Nephron progenitor cell (in vitro differentiated cells): ENCODE measurements at regions not wholly inside any gene's neighbourhood (a gene's known extent, or its start where the extent isn't known, plus 50 kb on each side); places are given as distances from the start of the nearest gene placed in this dataset.
"Not testable (repeated sequence)": the region's sequence is repeated elsewhere in the genome, so short reads cannot be mapped to it uniquely, and the experiment has no call there.

ENCODE experiments used
- DNase-seq: peaks from one replicate; pipeline ENCODE4 v3.0.0; 2021
- H3K27ac Mint-ChIP-seq: 2 replicates; pipeline ENCODE4 v1.8.0; 2021; ENCODE audit warnings: mild to moderate bottlenecking, moderate library complexity, mixed read lengths
- H3K27me3 Mint-ChIP-seq: 2 replicates; pipeline ENCODE4 v1.8.0; 2021; ENCODE audit warnings: mild to moderate bottlenecking, low read depth, mixed read lengths; ENCODE audit not compliant: poor library complexity
- H3K36me3 Mint-ChIP-seq: 2 replicates; pipeline ENCODE4 v1.8.0; 2021; ENCODE audit warnings: low read depth, mixed read lengths
- H3K4me1 Mint-ChIP-seq: 2 replicates; pipeline ENCODE4 v1.8.0; 2021; ENCODE audit warnings: mixed read lengths
- H3K4me3 Mint-ChIP-seq: 2 replicates; pipeline ENCODE4 v1.8.0; 2021; ENCODE audit warnings: mild to moderate bottlenecking, moderate library complexity, mixed read lengths
- H3K9me3 Mint-ChIP-seq: 2 replicates; pipeline ENCODE4 v1.8.0; 2021; ENCODE audit warnings: mild to moderate bottlenecking, moderate library complexity, mixed read lengths
- TF ChIP-seq, protein P1 (sequence below): fragments of 200-600 bp; sonication (generic); IDR thresholded peaks from 2 replicates; pipeline ENCODE4 v1.5.0; 2021; ENCODE audit warnings: antibody characterized with exemption

GRCh38 chr22:49457946-49458707 lies 369.5 kb downstream of the BRD1 start:
- peaks cover 24% of the 10 kb centered on the region for H3K27me3 Mint-ChIP-seq
- H3K9me3 Mint-ChIP-seq = no peaks in the 10 kb centered on the region
- peaks cover 29% of the 10 kb centered on the region for H3K4me1 Mint-ChIP-seq
- H3K4me3 Mint-ChIP-seq = no peak overlapping the region
- no peaks in the 10 kb centered on the region for H3K36me3 Mint-ChIP-seq
- TF ChIP-seq, protein P1, sequence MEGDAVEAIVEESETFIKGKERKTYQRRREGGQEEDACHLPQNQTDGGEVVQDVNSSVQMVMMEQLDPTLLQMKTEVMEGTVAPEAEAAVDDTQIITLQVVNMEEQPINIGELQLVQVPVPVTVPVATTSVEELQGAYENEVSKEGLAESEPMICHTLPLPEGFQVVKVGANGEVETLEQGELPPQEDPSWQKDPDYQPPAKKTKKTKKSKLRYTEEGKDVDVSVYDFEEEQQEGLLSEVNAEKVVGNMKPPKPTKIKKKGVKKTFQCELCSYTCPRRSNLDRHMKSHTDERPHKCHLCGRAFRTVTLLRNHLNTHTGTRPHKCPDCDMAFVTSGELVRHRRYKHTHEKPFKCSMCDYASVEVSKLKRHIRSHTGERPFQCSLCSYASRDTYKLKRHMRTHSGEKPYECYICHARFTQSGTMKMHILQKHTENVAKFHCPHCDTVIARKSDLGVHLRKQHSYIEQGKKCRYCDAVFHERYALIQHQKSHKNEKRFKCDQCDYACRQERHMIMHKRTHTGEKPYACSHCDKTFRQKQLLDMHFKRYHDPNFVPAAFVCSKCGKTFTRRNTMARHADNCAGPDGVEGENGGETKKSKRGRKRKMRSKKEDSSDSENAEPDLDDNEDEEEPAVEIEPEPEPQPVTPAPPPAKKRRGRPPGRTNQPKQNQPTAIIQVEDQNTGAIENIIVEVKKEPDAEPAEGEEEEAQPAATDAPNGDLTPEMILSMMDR = no peak
- H3K27ac Mint-ChIP-seq = no peak overlapping the region
- DNase-seq = no peak

DNA sequence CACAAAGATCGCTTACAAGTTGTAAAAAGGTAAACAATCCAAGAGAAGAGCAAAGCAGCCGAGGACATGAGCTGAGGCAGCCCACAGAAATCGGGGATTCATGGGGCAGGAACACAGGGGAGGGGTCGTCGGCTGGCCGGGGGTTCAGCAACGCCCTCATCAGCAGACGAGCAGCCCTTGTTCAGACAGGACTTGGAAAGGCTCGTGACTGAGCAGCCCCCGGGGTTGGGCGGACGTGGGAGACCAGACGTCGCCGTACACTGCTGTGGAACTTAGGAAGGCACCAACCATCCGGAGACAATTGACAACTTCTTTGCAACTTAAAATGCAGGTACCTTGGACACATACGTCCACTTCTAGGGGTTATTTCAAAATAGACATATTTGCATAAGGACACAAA lies 370.5 kb downstream of the BRD1 start:
- TF ChIP-seq, protein P1 = no peak
- no peaks in the 10 kb centered on the region for H3K36me3 Mint-ChIP-seq
- no peak for DNase-seq
- peaks cover 20% of the 10 kb centered on the region for H3K4me1 Mint-ChIP-seq
- H3K27me3 Mint-ChIP-seq = peaks cover 24% of the 10 kb centered on the region
- H3K9me3 Mint-ChIP-seq = no peaks in the 10 kb centered on the region
- H3K27ac Mint-ChIP-seq = no peak overlapping the region
- no peak overlapping the region for H3K4me3 Mint-ChIP-seq

- Mint-ChIP-seq H3K4me1 (peaks cover 12% of the 10 kb centered on the region), H3K9me3 (no peaks in the 10 kb centered on the region), H3K4me3 (no peak overlapping the region), H3K27me3 (peaks cover 24% of the 10 kb centered on the region), H3K27ac (no peak overlapping the region), H3K36me3 (no peaks in the 10 kb centered on the region)
- DNase-seq = no peak
- TF ChIP-seq, protein P1 = no peak
Measured at GRCh38 chr22:49455595-49455994, 372.1 kb downstream of the BRD1 start.

DNA sequence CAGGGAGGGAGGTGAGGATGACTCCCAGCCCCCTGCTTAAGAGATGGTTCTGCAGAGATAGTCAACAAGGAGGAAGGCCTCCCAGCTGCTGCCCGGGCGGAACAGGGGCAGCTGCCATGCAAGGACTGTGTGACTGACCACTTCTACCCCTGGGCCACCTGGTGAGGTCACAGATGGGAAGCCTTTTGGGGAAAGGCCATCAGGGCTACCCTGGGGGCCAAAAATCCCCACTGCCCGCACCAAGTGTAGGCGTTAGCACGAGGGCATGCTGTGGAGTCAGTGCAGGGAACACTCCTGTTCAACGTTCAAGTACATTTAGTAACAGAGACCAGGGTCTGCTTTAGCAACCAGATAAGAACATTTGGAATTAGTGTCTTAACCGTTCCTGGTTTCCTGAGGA lies 372.9 kb downstream of the BRD1 start:
- Mint-ChIP-seq H3K9me3 (no peaks in the 10 kb centered on the region), H3K4me3 (no peak overlapping the region), H3K36me3 (no peaks in the 10 kb centered on the region), H3K27me3 (peaks cover 18% of the 10 kb centered on the region), H3K4me1 (peaks cover 20% of the 10 kb centered on the region), H3K27ac (no peak overlapping the region)
- TF ChIP-seq, protein P1 = no peak
- no peak for DNase-seq

- no peak for DNase-seq
- Mint-ChIP-seq H3K9me3 (no peaks in the 10 kb centered on the region), H3K4me3 (no peak overlapping the region), H3K27ac (no peak overlapping the region), H3K36me3 (no peaks in the 10 kb centered on the region), H3K27me3 (peaks cover 15% of the 10 kb centered on the region), H3K4me1 (peaks cover 26% of the 10 kb centered on the region)
- TF ChIP-seq, protein P1 = no peak
Measured at GRCh38 chr22:49453771-49454170, 373.9 kb downstream of the BRD1 start.

- not testable (repeated sequence) for H3K27ac Mint-ChIP-seq, H3K4me3 Mint-ChIP-seq, DNase-seq, H3K9me3 Mint-ChIP-seq, H3K36me3 Mint-ChIP-seq
- Mint-ChIP-seq H3K27me3 (peaks cover 15% of the 10 kb centered on the region), H3K4me1 (peaks cover 26% of the 10 kb centered on the region)
Measured at GRCh38 chr22:49453019-49453418, 374.7 kb downstream of the BRD1 start.
